ENCODE measurements at regions not wholly inside any gene's neighbourhood (a gene's known extent, or its start where the extent isn't known, plus 50 kb on each side); places are given as distances from the start of the nearest gene placed in this dataset.

- H3K4me3 ChIP-seq (ENCODE audit: low read depth, low read length), result no peak overlapping the region
- 89% methylated on average over 6 of the region's 9 CpGs for WGBS (ENCODE audit: insufficient coverage)
- H3K27me3 ChIP-seq (ENCODE audit: control insufficient read depth, insufficient read depth, low read length), result peaks cover 2% of the 10 kb centered on the region
- H3K27ac ChIP-seq (ENCODE audit: low read depth, low read length), result no peak overlapping the region
- peaks cover 12% of the 10 kb centered on the region for H3K4me1 ChIP-seq (ENCODE audit: control insufficient read depth, insufficient read depth, low read length)
- no peak for DNase-seq (ENCODE audit: low read depth in 4 of 6, low spot score in 6 of 6)
- H3K36me3 ChIP-seq (ENCODE audit: control insufficient read depth, insufficient read depth, low read length), result no peaks in the 10 kb centered on the region
- H3K9me3 ChIP-seq (ENCODE audit: control insufficient read depth, insufficient read depth, low read length), result peaks cover 5% of the 10 kb centered on the region
Measured at GRCh38 chr10:131778385-131778784, 122.4 kb upstream of the PPP2R2D start.

- H3K36me3 ChIP-seq (ENCODE audit: control insufficient read depth, insufficient read depth, low read length), result no peaks in the 10 kb centered on the region
- H3K4me3 ChIP-seq (ENCODE audit: low read depth, low read length), result no peak overlapping the region
- H3K27ac ChIP-seq (ENCODE audit: low read depth, low read length), result no peak overlapping the region
- H3K9me3 ChIP-seq (ENCODE audit: control insufficient read depth, insufficient read depth, low read length), result peaks cover 5% of the 10 kb centered on the region
- WGBS (ENCODE audit: insufficient coverage), result 81% methylated on average over 7 of the region's 8 CpGs
- H3K4me1 ChIP-seq (ENCODE audit: control insufficient read depth, insufficient read depth, low read length), result peaks cover 8% of the 10 kb centered on the region
- DNase-seq (ENCODE audit: low read depth in 4 of 6, low spot score in 6 of 6), result no peak
- H3K27me3 ChIP-seq (ENCODE audit: control insufficient read depth, insufficient read depth, low read length), result peaks cover 2% of the 10 kb centered on the region
Measured at GRCh38 chr10:131778842-131779241, 122.0 kb upstream of the PPP2R2D start.

GRCh38 chr10:131779661-131780394, 121.0 kb upstream of the PPP2R2D start:
- Histone ChIP-seq H3K4me1 (ENCODE audit: control insufficient read depth, insufficient read depth, low read length) (peaks cover 2% of the 10 kb centered on the region), H3K27ac (ENCODE audit: low read depth, low read length) (no peak overlapping the region), H3K27me3 (ENCODE audit: control insufficient read depth, insufficient read depth, low read length) (peaks cover 2% of the 10 kb centered on the region), H3K4me3 (ENCODE audit: low read depth, low read length) (no peak overlapping the region), H3K9me3 (ENCODE audit: control insufficient read depth, insufficient read depth, low read length) (peaks cover 5% of the 10 kb centered on the region), H3K36me3 (ENCODE audit: control insufficient read depth, insufficient read depth, low read length) (no peaks in the 10 kb centered on the region)
- DNase-seq (ENCODE audit: low read depth in 4 of 6, low spot score in 6 of 6), result no peak
- 86% methylated on average over 9 of the region's 10 CpGs for WGBS (ENCODE audit: insufficient coverage)

GRCh38 chr10:131781076-131781475, 119.7 kb upstream of the PPP2R2D start:
- Histone ChIP-seq H3K4me3 (ENCODE audit: low read depth, low read length) (no peak overlapping the region), H3K27me3 (ENCODE audit: control insufficient read depth, insufficient read depth, low read length) (no peaks in the 10 kb centered on the region), H3K36me3 (ENCODE audit: control insufficient read depth, insufficient read depth, low read length) (no peaks in the 10 kb centered on the region), H3K9me3 (ENCODE audit: control insufficient read depth, insufficient read depth, low read length) (peaks cover 5% of the 10 kb centered on the region), H3K27ac (ENCODE audit: low read depth, low read length) (no peak overlapping the region), H3K4me1 (ENCODE audit: control insufficient read depth, insufficient read depth, low read length) (no peaks in the 10 kb centered on the region)
- 98% methylated on average over 3 of the region's 6 CpGs for WGBS (ENCODE audit: insufficient coverage)
- no peak for DNase-seq (ENCODE audit: low read depth in 4 of 6, low spot score in 6 of 6)

- Histone ChIP-seq H3K4me1 (ENCODE audit: control insufficient read depth, insufficient read depth, low read length) (no peaks in the 10 kb centered on the region), H3K36me3 (ENCODE audit: control insufficient read depth, insufficient read depth, low read length) (no peaks in the 10 kb centered on the region), H3K9me3 (ENCODE audit: control insufficient read depth, insufficient read depth, low read length) (peaks cover 4% of the 10 kb centered on the region), H3K27me3 (ENCODE audit: control insufficient read depth, insufficient read depth, low read length) (no peaks in the 10 kb centered on the region), H3K27ac (ENCODE audit: low read depth, low read length) (no peak overlapping the region), H3K4me3 (ENCODE audit: low read depth, low read length) (no peak overlapping the region)
- DNase-seq (ENCODE audit: low read depth in 4 of 6, low spot score in 6 of 6), result no peak
- 100% methylated on average over 1 of the region's 4 CpGs for WGBS (ENCODE audit: insufficient coverage)
Measured at GRCh38 chr10:131781791-131782190, 119.0 kb upstream of the PPP2R2D start.

- no peak for DNase-seq (ENCODE audit: low read depth in 4 of 6, low spot score in 6 of 6)
- Histone ChIP-seq H3K4me1 (ENCODE audit: control insufficient read depth, insufficient read depth, low read length) (no peaks in the 10 kb centered on the region), H3K27ac (ENCODE audit: low read depth, low read length) (no peak overlapping the region), H3K4me3 (ENCODE audit: low read depth, low read length) (no peak overlapping the region), H3K9me3 (ENCODE audit: control insufficient read depth, insufficient read depth, low read length) (no peaks in the 10 kb centered on the region), H3K36me3 (ENCODE audit: control insufficient read depth, insufficient read depth, low read length) (no peaks in the 10 kb centered on the region), H3K27me3 (ENCODE audit: control insufficient read depth, insufficient read depth, low read length) (no peaks in the 10 kb centered on the region)
- WGBS (ENCODE audit: insufficient coverage), result 88% methylated on average over 14 of the region's 15 CpGs
Measured at GRCh38 chr10:131784363-131785120, 116.3 kb upstream of the PPP2R2D start.

- H3K4me1 ChIP-seq (ENCODE audit: control insufficient read depth, insufficient read depth, low read length), result no peaks in the 10 kb centered on the region
- H3K36me3 ChIP-seq (ENCODE audit: control insufficient read depth, insufficient read depth, low read length), result no peaks in the 10 kb centered on the region
- no peak overlapping the region for H3K27ac ChIP-seq (ENCODE audit: low read depth, low read length)
- H3K27me3 ChIP-seq (ENCODE audit: control insufficient read depth, insufficient read depth, low read length), result no peaks in the 10 kb centered on the region
- H3K4me3 ChIP-seq (ENCODE audit: low read depth, low read length), result no peak overlapping the region
- DNase-seq (ENCODE audit: low read depth in 4 of 6, low spot score in 6 of 6), result no peak
- 94% methylated on average over 11 of the region's 11 CpGs for WGBS (ENCODE audit: insufficient coverage)
- H3K9me3 ChIP-seq (ENCODE audit: control insufficient read depth, insufficient read depth, low read length), result no peaks in the 10 kb centered on the region
Measured at GRCh38 chr10:131785121-131785460, 115.7 kb upstream of the PPP2R2D start.

- Histone ChIP-seq H3K4me3 (ENCODE audit: low read depth, low read length) (no peak overlapping the region), H3K4me1 (ENCODE audit: control insufficient read depth, insufficient read depth, low read length) (no peaks in the 10 kb centered on the region), H3K27me3 (ENCODE audit: control insufficient read depth, insufficient read depth, low read length) (no peaks in the 10 kb centered on the region), H3K27ac (ENCODE audit: low read depth, low read length) (no peak overlapping the region), H3K9me3 (ENCODE audit: control insufficient read depth, insufficient read depth, low read length) (no peaks in the 10 kb centered on the region), H3K36me3 (ENCODE audit: control insufficient read depth, insufficient read depth, low read length) (no peaks in the 10 kb centered on the region)
- 79% methylated on average over 3 of the region's 13 CpGs for WGBS (ENCODE audit: insufficient coverage)
- DNase-seq (ENCODE audit: low read depth in 4 of 6, low spot score in 6 of 6), result peak; percentile 36 to 94 (median 68)
Measured at GRCh38 chr10:131786756-131787605, 113.8 kb upstream of the PPP2R2D start.

- Histone ChIP-seq H3K27ac (ENCODE audit: low read depth, low read length) (no peak overlapping the region), H3K27me3 (ENCODE audit: control insufficient read depth, insufficient read depth, low read length) (no peaks in the 10 kb centered on the region), H3K4me3 (ENCODE audit: low read depth, low read length) (no peak overlapping the region), H3K9me3 (ENCODE audit: control insufficient read depth, insufficient read depth, low read length) (no peaks in the 10 kb centered on the region), H3K36me3 (ENCODE audit: control insufficient read depth, insufficient read depth, low read length) (no peaks in the 10 kb centered on the region), H3K4me1 (ENCODE audit: control insufficient read depth, insufficient read depth, low read length) (no peaks in the 10 kb centered on the region)
- no peak for DNase-seq (ENCODE audit: low read depth in 4 of 6, low spot score in 6 of 6)
- 75% methylated on average over 2 of the region's 4 CpGs for WGBS (ENCODE audit: insufficient coverage)
Measured at GRCh38 chr10:131787961-131788360, 112.8 kb upstream of the PPP2R2D start.
